HUES6 (cell line): ENCODE measurements at regions not wholly inside any gene's neighbourhood (a gene's known extent, or its start where the extent isn't known, plus 50 kb on each side); places are given as distances from the start of the nearest gene placed in this dataset.

ENCODE experiments used
- H3K27ac ChIP-seq: 2 replicates; pipeline ENCODE4 v1.7.0; 2013; ENCODE audit warnings: low read depth, mild to moderate bottlenecking, low read length, inconsistent platforms
- H3K27me3 ChIP-seq: 2 replicates; pipeline ENCODE4 v1.6.1; 2013; ENCODE audit warnings: low read length; ENCODE audit not compliant: control insufficient read depth, insufficient read depth
- H3K36me3 ChIP-seq: 2 replicates; pipeline ENCODE4 v1.6.1; 2013; ENCODE audit warnings: low read length; ENCODE audit not compliant: control insufficient read depth, insufficient read depth
- H3K4me1 ChIP-seq: 2 replicates; pipeline ENCODE4 v1.6.1; 2013; ENCODE audit warnings: low read length; ENCODE audit not compliant: control insufficient read depth, insufficient read depth
- H3K4me3 ChIP-seq: 2 replicates; pipeline ENCODE4 v1.5.1; 2013; ENCODE audit warnings: low read depth, low read length
- H3K9ac ChIP-seq: one replicate; pipeline ENCODE4 v1.6.1; 2013; ENCODE audit warnings: mild to moderate bottlenecking, low read length
- H3K9me3 ChIP-seq: 2 replicates; pipeline ENCODE4 v1.6.1; 2013; ENCODE audit warnings: low read depth, low read length; ENCODE audit not compliant: control insufficient read depth, insufficient read depth

GRCh38 chr3:35383719-35384555, 255.4 kb upstream of the ARPP21 start:
- Histone ChIP-seq H3K27ac (no peak overlapping the region), H3K4me1 (no peaks in the 10 kb centered on the region)

GRCh38 chr3:35385271-35385670, 254.1 kb upstream of the ARPP21 start:
- H3K4me3 ChIP-seq, result no peak overlapping the region
- H3K9ac ChIP-seq, result no peak overlapping the region
- H3K4me1 ChIP-seq, result no peaks in the 10 kb centered on the region
- H3K36me3 ChIP-seq, result no peaks in the 10 kb centered on the region
- no peaks in the 10 kb centered on the region for H3K9me3 ChIP-seq
- H3K27ac ChIP-seq, result no peak overlapping the region
- no peaks in the 10 kb centered on the region for H3K27me3 ChIP-seq

More at GRCh38 chr3:35383719-35384555, 255.4 kb upstream of the ARPP21 start:
- Histone ChIP-seq H3K27me3 (no peaks in the 10 kb centered on the region), H3K9me3 (no peaks in the 10 kb centered on the region), H3K36me3 (no peaks in the 10 kb centered on the region), H3K4me3 (no peak overlapping the region), H3K9ac (no peak overlapping the region)

- no peaks in the 10 kb centered on the region for H3K27me3 ChIP-seq
- no peaks in the 10 kb centered on the region for H3K36me3 ChIP-seq
- no peak overlapping the region for H3K9ac ChIP-seq
- H3K27ac ChIP-seq, result no peak overlapping the region
- H3K4me1 ChIP-seq, result no peaks in the 10 kb centered on the region
- H3K9me3 ChIP-seq, result peaks cover 29% of the 10 kb centered on the region
- no peak overlapping the region for H3K4me3 ChIP-seq
These were observed 249.4 kb upstream of the ARPP21 start for GRCh38 chr3:35389907-35390306.

GRCh38 chr3:35392187-35392586, 247.1 kb upstream of the ARPP21 start:
- no peak overlapping the region for H3K9ac ChIP-seq
- peaks cover 29% of the 10 kb centered on the region for H3K9me3 ChIP-seq
- no peak overlapping the region for H3K4me3 ChIP-seq
- no peaks in the 10 kb centered on the region for H3K36me3 ChIP-seq
- H3K4me1 ChIP-seq, result no peaks in the 10 kb centered on the region
- no peak overlapping the region for H3K27ac ChIP-seq
- no peaks in the 10 kb centered on the region for H3K27me3 ChIP-seq

- Histone ChIP-seq H3K36me3 (no peaks in the 10 kb centered on the region), H3K27me3 (no peaks in the 10 kb centered on the region), H3K27ac (no peak overlapping the region)
These were observed 245.2 kb upstream of the ARPP21 start for GRCh38 chr3:35393901-35394799.

GRCh38 chr3:35394905-35395304, 244.4 kb upstream of the ARPP21 start:
- H3K4me3 ChIP-seq, result no peak overlapping the region
- no peak overlapping the region for H3K9ac ChIP-seq
- peaks cover 29% of the 10 kb centered on the region for H3K9me3 ChIP-seq
- H3K4me1 ChIP-seq, result no peaks in the 10 kb centered on the region
- no peak overlapping the region for H3K27ac ChIP-seq
- no peaks in the 10 kb centered on the region for H3K36me3 ChIP-seq
- no peaks in the 10 kb centered on the region for H3K27me3 ChIP-seq

More at GRCh38 chr3:35393901-35394799, 245.2 kb upstream of the ARPP21 start:
- Histone ChIP-seq H3K9ac (no peak overlapping the region), H3K4me1 (no peaks in the 10 kb centered on the region), H3K4me3 (no peak overlapping the region), H3K9me3 (peaks cover 29% of the 10 kb centered on the region)

- Histone ChIP-seq H3K27me3 (no peaks in the 10 kb centered on the region), H3K9ac (no peak overlapping the region), H3K27ac (no peak overlapping the region), H3K9me3 (no peaks in the 10 kb centered on the region), H3K36me3 (no peaks in the 10 kb centered on the region), H3K4me1 (no peaks in the 10 kb centered on the region), H3K4me3 (no peak overlapping the region)
These were observed 237.7 kb upstream of the ARPP21 start for GRCh38 chr3:35401671-35402070.

- no peaks in the 10 kb centered on the region for H3K4me1 ChIP-seq
- H3K9me3 ChIP-seq, result no peaks in the 10 kb centered on the region
- no peak overlapping the region for H3K4me3 ChIP-seq
- no peak overlapping the region for H3K27ac ChIP-seq
- H3K36me3 ChIP-seq, result no peaks in the 10 kb centered on the region
- H3K27me3 ChIP-seq, result no peaks in the 10 kb centered on the region
- no peak overlapping the region for H3K9ac ChIP-seq
These were observed 234.8 kb upstream of the ARPP21 start for GRCh38 chr3:35404571-35404970.

GRCh38 chr3:35408882-35409281, 230.4 kb upstream of the ARPP21 start:
- Histone ChIP-seq H3K4me3 (no peak overlapping the region), H3K27me3 (no peaks in the 10 kb centered on the region), H3K9me3 (no peaks in the 10 kb centered on the region), H3K36me3 (no peaks in the 10 kb centered on the region), H3K4me1 (no peaks in the 10 kb centered on the region), H3K27ac (no peak overlapping the region), H3K9ac (no peak overlapping the region)

- no peak overlapping the region for H3K9ac ChIP-seq
- no peaks in the 10 kb centered on the region for H3K36me3 ChIP-seq
- H3K27me3 ChIP-seq, result no peaks in the 10 kb centered on the region
- no peak overlapping the region for H3K27ac ChIP-seq
- H3K9me3 ChIP-seq, result no peaks in the 10 kb centered on the region
- no peaks in the 10 kb centered on the region for H3K4me1 ChIP-seq
- H3K4me3 ChIP-seq, result no peak overlapping the region
These were observed 229.3 kb upstream of the ARPP21 start for GRCh38 chr3:35409991-35410390.

- Histone ChIP-seq H3K9ac (no peak overlapping the region), H3K4me3 (no peak overlapping the region), H3K27ac (no peak overlapping the region), H3K27me3 (no peaks in the 10 kb centered on the region), H3K4me1 (no peaks in the 10 kb centered on the region), H3K9me3 (no peaks in the 10 kb centered on the region), H3K36me3 (no peaks in the 10 kb centered on the region)
These were observed 225.8 kb upstream of the ARPP21 start for GRCh38 chr3:35413483-35413882.
